GM12891 (cell line): ENCODE measurements at regions not wholly inside any gene's neighbourhood (a gene's known extent, or its start where the extent isn't known, plus 50 kb on each side); places are given as distances from the start of the nearest gene placed in this dataset.

ENCODE experiments used
- DNase-seq: peaks from one replicate; pipeline ENCODE4 v3.0.0; 2011; ENCODE audit warnings: low spot score; ENCODE audit not compliant: insufficient read length
- FAIRE-seq: peaks from 2 replicates; lab custom pipeline; 2011; peaks lifted over from hg19 to GRCh38; lab: Jason Lieb, UNC
- PAX5 ChIP-seq: IDR thresholded peaks from 2 replicates; pipeline ENCODE4 v1.6.1; 2011; ENCODE audit warnings: low read length, moderate library complexity, mild to moderate bottlenecking; ENCODE audit not compliant: insufficient read depth, severe bottlenecking
- POLR2A ChIP-seq: IDR thresholded peaks from 2 replicates; pipeline ENCODE4 v1.6.1; 2011; ENCODE audit warnings: low read depth, low read length, control low read depth
- POLR2AphosphoS5 ChIP-seq: IDR thresholded peaks from 2 replicates; pipeline ENCODE4 v1.6.1; 2011; ENCODE audit warnings: low read depth, low read length, control low read depth
- POU2F2 ChIP-seq: IDR thresholded peaks from 2 replicates; pipeline ENCODE4 v1.6.1; 2011; ENCODE audit warnings: low read depth, mild to moderate bottlenecking, control low read depth, low read length, moderate library complexity
- SPI1 ChIP-seq: IDR thresholded peaks from 2 replicates; pipeline ENCODE4 v1.6.1; 2011; ENCODE audit warnings: low read depth, low read length, control low read depth
- TAF1 ChIP-seq: IDR thresholded peaks from 2 replicates; pipeline ENCODE4 v1.6.1; 2011; ENCODE audit warnings: low read depth, low read length, control low read depth

- no peak for TF ChIP-seq POU2F2
- no peak for TF ChIP-seq POLR2AphosphoS5
- TF ChIP-seq TAF1 = no peak
- no peak for TF ChIP-seq SPI1
- TF ChIP-seq PAX5 = no peak
- TF ChIP-seq POLR2A = no peak
- DNase-seq (no peak), FAIRE-seq (no peak)
These were observed 122.4 kb downstream of the RIN2 start for GRCh38 chr20:19880256-19881079.

- FAIRE-seq (no peak), DNase-seq (no peak)
- TF ChIP-seq SPI1 = no peak
- no peak for TF ChIP-seq PAX5
- no peak for TF ChIP-seq POLR2A
- no peak for TF ChIP-seq POLR2AphosphoS5
- TF ChIP-seq POU2F2 = no peak
These were observed 123.2 kb downstream of the RIN2 start for GRCh38 chr20:19881080-19881840.

DNA sequence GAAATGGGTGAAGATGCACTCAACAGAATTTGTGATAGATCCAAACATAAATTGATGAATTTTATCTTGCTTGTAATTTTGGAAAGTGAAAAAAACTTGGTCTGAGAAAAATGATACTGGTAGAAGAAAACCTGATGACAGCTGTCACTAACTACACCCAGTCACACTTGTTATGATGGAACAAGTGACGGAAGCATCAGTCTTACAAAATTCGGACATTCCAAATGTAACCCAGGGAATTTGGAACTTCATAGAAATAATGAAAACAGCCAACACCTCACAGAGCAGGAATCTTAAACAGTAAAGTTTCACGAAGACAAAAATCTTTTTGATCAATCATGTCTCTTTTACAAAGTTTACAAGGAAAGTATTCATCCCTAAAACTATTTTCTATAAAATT is 123.9 kb downstream of the RIN2 start:
- TF ChIP-seq PAX5 = no peak
- no peak for TF ChIP-seq TAF1
- no peak for TF ChIP-seq POLR2AphosphoS5
- TF ChIP-seq SPI1 = no peak
- TF ChIP-seq POLR2A = no peak
- TF ChIP-seq POU2F2 = no peak
- DNase-seq (no peak), FAIRE-seq (no peak)

DNA sequence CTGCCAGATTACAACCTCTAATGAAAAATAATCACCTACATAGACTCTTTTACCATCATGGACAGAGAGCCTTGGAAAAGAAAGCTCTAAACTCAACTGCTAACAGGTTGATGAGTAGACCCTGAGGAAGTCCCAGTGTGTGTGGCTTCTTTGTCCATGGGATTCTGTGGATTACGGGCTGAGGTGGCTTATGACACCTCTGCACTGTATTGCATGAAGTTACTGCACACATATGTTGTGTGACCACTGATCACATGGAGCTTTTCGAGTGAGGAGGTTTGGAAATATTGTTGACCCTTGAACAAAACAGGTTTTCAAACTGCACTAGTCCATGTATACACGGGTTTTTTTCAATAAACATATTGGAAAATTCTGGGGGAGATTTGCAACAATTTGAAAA is 124.4 kb downstream of the RIN2 start:
- no peak for TF ChIP-seq POLR2AphosphoS5
- no peak for TF ChIP-seq TAF1
- TF ChIP-seq POLR2A = no peak
- no peak for TF ChIP-seq SPI1
- TF ChIP-seq PAX5 = no peak
- no peak for TF ChIP-seq POU2F2
- DNase-seq (no peak), FAIRE-seq (no peak)

DNA sequence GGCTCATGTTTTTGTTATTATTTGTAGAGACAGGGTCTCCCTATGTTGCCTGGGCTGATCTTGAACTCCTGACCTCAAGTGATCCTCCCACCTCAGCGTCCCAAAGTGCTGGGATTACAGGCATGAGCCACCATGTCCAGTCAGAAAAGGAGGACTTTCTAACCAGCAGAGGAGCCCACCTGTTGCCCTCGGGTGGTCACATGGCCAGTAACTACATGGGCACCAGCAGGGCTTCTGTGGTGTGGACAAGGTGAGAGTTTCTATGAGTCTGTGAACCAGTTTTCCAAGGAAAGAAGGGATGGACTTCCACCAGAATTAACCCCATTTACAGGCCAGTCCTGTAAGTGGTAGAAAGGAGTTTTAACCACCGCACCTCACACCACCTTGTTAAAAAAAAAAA is 125.4 kb downstream of the RIN2 start:
- DNase-seq (no peak), FAIRE-seq (no peak)
- no peak for TF ChIP-seq SPI1
- no peak for TF ChIP-seq TAF1

DNA sequence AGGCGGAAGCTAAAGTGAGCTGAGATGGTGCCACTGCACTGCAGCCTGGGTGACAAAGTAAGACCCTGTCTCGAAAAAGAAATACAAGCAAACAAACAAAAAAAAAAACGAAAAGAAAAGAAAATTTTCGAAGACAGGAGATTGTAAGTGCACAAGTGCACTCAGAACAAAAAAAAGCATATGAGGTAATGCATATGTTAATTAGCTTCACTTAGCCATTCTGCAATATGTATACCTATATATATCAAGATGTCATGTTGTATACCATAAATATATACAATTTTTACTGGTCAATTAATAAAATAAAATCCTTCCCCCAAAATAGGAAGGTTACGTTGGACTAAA is 127.5 kb downstream of the RIN2 start:
- TF ChIP-seq POU2F2 = no peak
- TF ChIP-seq PAX5 = no peak
- TF ChIP-seq POLR2A = no peak
- no peak for TF ChIP-seq SPI1
- TF ChIP-seq TAF1 = no peak
- TF ChIP-seq POLR2AphosphoS5 = no peak
- FAIRE-seq (no peak), DNase-seq (no peak)

DNA sequence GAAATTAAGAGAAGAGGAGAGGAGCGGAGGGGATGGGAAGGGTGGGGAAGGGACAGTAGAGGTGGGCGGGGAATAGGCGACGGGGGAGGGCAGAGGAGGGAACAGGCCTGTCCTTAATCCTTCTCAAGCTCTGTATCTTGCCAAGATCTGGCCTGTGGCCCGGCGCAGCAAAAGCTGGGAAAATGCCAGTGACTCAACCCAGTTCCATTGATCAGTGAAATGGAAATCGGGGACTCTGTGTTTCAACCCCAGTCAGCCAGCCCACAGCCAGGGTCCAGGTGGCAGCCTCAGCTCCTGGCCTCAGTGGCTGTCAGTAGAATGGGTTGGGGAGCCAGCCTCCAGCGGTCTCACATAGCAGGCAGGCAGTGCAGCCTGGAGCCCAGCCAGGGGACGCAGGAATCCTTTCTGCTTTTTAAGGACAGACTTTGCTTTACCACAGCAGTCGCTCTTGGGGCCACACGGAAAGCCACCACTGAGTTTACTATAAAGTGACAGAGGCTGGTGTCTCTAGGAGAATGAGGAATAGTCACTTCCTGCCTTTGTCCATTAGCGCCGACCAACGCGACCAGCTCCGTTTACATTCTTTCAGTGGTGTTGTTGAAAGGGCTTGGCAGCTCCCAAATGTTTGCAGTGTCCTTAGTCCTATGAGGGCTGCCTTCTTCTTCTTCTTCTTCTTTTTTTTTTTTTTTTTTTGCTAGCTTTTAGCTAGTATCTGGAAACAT is 128.0 kb downstream of the RIN2 start:
- FAIRE-seq = no peak
- no peak for DNase-seq
- TF ChIP-seq POU2F2 (no peak), SPI1 (no peak), POLR2AphosphoS5 (no peak), PAX5 (no peak), TAF1 (no peak), POLR2A (no peak)

DNA sequence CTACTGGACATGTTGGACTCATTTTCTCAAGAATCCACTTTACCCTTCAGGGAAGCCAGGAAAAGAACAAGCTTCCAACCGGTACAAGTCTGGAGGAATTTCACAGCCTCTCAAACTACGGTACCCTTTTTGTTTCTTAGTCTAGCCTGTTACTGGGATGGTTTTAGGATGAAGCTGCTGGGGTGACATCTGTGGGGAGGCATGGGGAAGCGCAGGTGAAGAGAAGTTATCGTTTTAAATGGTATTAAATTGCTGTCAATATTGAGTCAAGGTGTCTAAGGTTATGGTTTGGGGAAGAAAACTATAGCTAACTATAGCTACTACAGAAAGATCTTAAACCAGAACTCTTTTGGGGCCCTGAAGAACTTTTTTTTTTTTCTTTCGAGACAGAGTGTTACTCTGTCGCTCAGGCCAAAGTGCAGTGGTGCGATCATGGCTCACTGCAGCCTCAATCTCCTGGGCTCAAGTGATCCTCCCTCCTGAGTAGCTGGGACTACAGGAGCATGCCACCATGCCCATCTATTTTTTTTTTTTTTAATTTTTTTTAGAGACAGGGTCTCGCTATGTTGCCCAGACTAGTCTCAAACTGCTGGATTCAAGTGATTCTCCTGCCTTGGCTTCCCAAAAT is 128.7 kb downstream of the RIN2 start:
- DNase-seq = no peak
- FAIRE-seq = no peak
- TF ChIP-seq POLR2AphosphoS5 (no peak), TAF1 (no peak), POLR2A (no peak), SPI1 (no peak), PAX5 (no peak), POU2F2 (no peak)
